HCT116 (cell line): ENCODE measurements at regions not wholly inside any gene's neighbourhood (a gene's known extent, or its start where the extent isn't known, plus 50 kb on each side); places are given as distances from the start of the nearest gene placed in this dataset.

Experiments used
- ATAC-seq: fragments of 200-7000 bp; cut with Tn5 transposase; 2 replicates; pipeline ENCODE4 v1.9.1; 2020; ENCODE audit warnings: mild to moderate bottlenecking, moderate library complexity
- BruUV-seq: library from RNA; stranded (reverse); fragments of 400-500 nt; replicated peaks from 2 replicates; lab custom pipeline; 2021; lab: Mats Ljungman, UMichigan
- CTCF ChIA-PET: fragments of 300-600 bp; sonication (Branson Sonifier 250); formaldehyde crosslinking; loops from one replicate; lab custom pipeline; 2021; ENCODE audit warnings: antibody characterized with exemption; lab: Charles Lee
- POLR2A ChIA-PET: fragments of 300-600, 350-600 bp; sonication (Branson Sonifier 250); formaldehyde crosslinking; loops from one replicate; lab custom pipeline; 2021; ENCODE audit warnings: antibody characterized with exemption; lab: Charles Lee
- RAD21 ChIA-PET, 2 experiments: fragments of 300-600 bp; sonication (Branson Sonifier 250); formaldehyde crosslinking; loops; one replicate each; lab custom pipeline; 2023; ENCODE audit warnings: low total read pairs in 2 of 2; ENCODE audit not compliant: uncharacterized antibody in 2 of 2, unreplicated experiment in 2 of 2, low non-redundant PET in 1 of 2; lab: Charles Lee
- DNase-seq: peaks from one replicate; pipeline ENCODE4 v3.0.0-alpha.2; 2010; ENCODE audit warnings: low read depth, low spot score
- H2AFZ ChIP-seq: fragments of 200-600 bp; shearing (Covaris generic), sonication (generic); 2 replicates; pipeline ENCODE4 v1.6.1; 2017; ENCODE audit warnings: low read depth, mixed run types, mixed read lengths, antibody characterized with exemption, low read length; ENCODE audit not compliant: poor library complexity, severe bottlenecking
- H3K27ac ChIP-seq: 2 replicates; pipeline ENCODE4 v1.5.1; 2012; ENCODE audit warnings: low read depth, low read length
- H3K27me3 ChIP-seq: fragments of 200-600 bp; sonication (generic); 2 replicates; pipeline ENCODE4 v1.6.1; 2016; ENCODE audit warnings: mixed run types, low read length, mixed read lengths; ENCODE audit not compliant: insufficient read depth
- H3K36me3 ChIP-seq, 2 experiments: fragments of 200-500 bp in 1 of 2; fragments of 200-600 bp in 1 of 2; sonication (Bioruptor generic) in 1 of 2; sonication (generic) in 1 of 2; 2 replicates each; pipeline versions ENCODE4 v1.5.1 to v1.6.1; 2014 to 2016; ENCODE audit warnings: low read length in 2 of 2, inconsistent platforms in 1 of 2, mixed read lengths in 1 of 2, mixed run types in 1 of 2; ENCODE audit not compliant: insufficient read depth in 2 of 2, control insufficient read depth in 1 of 2
- H3K4me1 ChIP-seq, 2 experiments: fragments of 200-600 bp in 1 of 2; sonication (generic) in 1 of 2; 2 replicates each; pipeline versions ENCODE4 v1.5.1 to v1.6.1; 2012 to 2017; ENCODE audit warnings: low read length in 2 of 2, inconsistent platforms in 1 of 2, mild to moderate bottlenecking in 1 of 2, mixed read lengths in 1 of 2, mixed run types in 1 of 2, moderate library complexity in 1 of 2; ENCODE audit not compliant: insufficient read depth in 2 of 2, control insufficient read depth in 1 of 2
- H3K4me2 ChIP-seq: fragments of 200-600 bp; sonication (generic); 2 replicates; pipeline ENCODE4 v1.6.1; 2017; ENCODE audit warnings: mixed run types, low read length, mixed read lengths
- H3K4me3 ChIP-seq, 2 experiments: fragments of 200-600 bp in 1 of 2; sonication (generic) in 1 of 2; replicated peaks in 1 of 2; 2 replicates each; pipeline ENCODE4 v1.5.1; 2011 to 2016; ENCODE audit warnings: low read length in 2 of 2, control low read depth in 1 of 2, low read depth in 1 of 2, mild to moderate bottlenecking in 1 of 2, mixed read lengths in 1 of 2, mixed run types in 1 of 2
- H3K79me2 ChIP-seq: fragments of 200-600 bp; sonication (generic); 2 replicates; pipeline ENCODE4 v1.6.1; 2017; ENCODE audit warnings: mild to moderate bottlenecking, mixed run types, low read length, moderate library complexity, mixed read lengths; ENCODE audit not compliant: insufficient read depth
- H3K9ac ChIP-seq: fragments of 200-600 bp; sonication (generic); 2 replicates; pipeline ENCODE4 v1.6.1; 2016; ENCODE audit warnings: low read length, mixed read lengths
- H3K9me2 ChIP-seq: fragments of 200-600 bp; sonication (generic), shearing (Covaris generic); 2 replicates; pipeline ENCODE4 v1.6.1; 2017; ENCODE audit warnings: mixed run types, mild to moderate bottlenecking, moderate library complexity; ENCODE audit not compliant: insufficient read depth
- H3K9me3 ChIP-seq, 2 experiments: fragments of 200-500 bp in 1 of 2; fragments of 200-600 bp in 1 of 2; sonication (Bioruptor generic) in 1 of 2; sonication (generic) in 1 of 2; 2 replicates each; pipeline ENCODE4 v1.6.1; 2014 to 2017; ENCODE audit warnings: low read length in 2 of 2, mixed read lengths in 2 of 2, inconsistent platforms in 1 of 2, low read depth in 1 of 2, mild to moderate bottlenecking in 1 of 2, mixed run types in 1 of 2, moderate library complexity in 1 of 2; ENCODE audit not compliant: control insufficient read depth in 1 of 2, insufficient read depth in 1 of 2
- H4K20me1 ChIP-seq: fragments of 200-600 bp; sonication (generic), shearing (Covaris generic); 2 replicates; pipeline ENCODE4 v1.6.1; 2017; ENCODE audit warnings: mixed run types, mild to moderate bottlenecking, moderate library complexity; ENCODE audit not compliant: insufficient read depth
- CBX3 ChIP-seq: IDR thresholded peaks from 2 replicates; pipeline ENCODE4 v1.6.1; 2012; ENCODE audit warnings: low read depth
- CEBPB ChIP-seq: IDR thresholded peaks from 2 replicates; pipeline ENCODE4 v1.6.1; 2012; ENCODE audit warnings: low read depth
- EGR1 ChIP-seq: IDR thresholded peaks from 2 replicates; pipeline ENCODE4 v1.6.1; 2012; ENCODE audit warnings: low read depth
- EZH2 ChIP-seq: fragments of 200-600 bp; sonication (generic); IDR thresholded peaks from 2 replicates; pipeline ENCODE4 v1.6.1; 2017; ENCODE audit warnings: antibody characterized with exemption, mixed run types
- SRF ChIP-seq: IDR thresholded peaks from 2 replicates; pipeline ENCODE4 v1.6.1; 2012; ENCODE audit warnings: low read depth
- TCF7L2 ChIP-seq: IDR thresholded peaks from 2 replicates; pipeline ENCODE4 v1.7.0; 2011; ENCODE audit warnings: borderline replicate concordance, inconsistent platforms; ENCODE audit not compliant: insufficient read depth, insufficient read length; ENCODE audit errors: extremely low read depth
- YY1 ChIP-seq: IDR thresholded peaks from 2 replicates; pipeline ENCODE4 v1.6.1; 2011; ENCODE audit warnings: low read length, low read depth, moderate library complexity, mild to moderate bottlenecking; ENCODE audit not compliant: insufficient replicate concordance; ENCODE audit errors: extremely low read depth
- ZNF274 ChIP-seq: fragments of 200-500 bp; sonication (Bioruptor generic); IDR thresholded peaks from 2 replicates; pipeline ENCODE4 v1.6.1; 2014; ENCODE audit warnings: mild to moderate bottlenecking, low read depth, low read length, inconsistent platforms
- intact Hi-C: fragments of 100-400 bp; cut with micrococcal nuclease; formaldehyde crosslinking; loops from 2 replicates; pipeline ENCODE4 v1.10.0; 2022
- TF ChIP-seq, protein P1 (sequence below): IDR thresholded peaks from 2 replicates; pipeline ENCODE4 v1.6.1; 2011; ENCODE audit warnings: mild to moderate bottlenecking, low read length, moderate library complexity; ENCODE audit not compliant: insufficient replicate concordance; ENCODE audit errors: extremely low read depth

DNA sequence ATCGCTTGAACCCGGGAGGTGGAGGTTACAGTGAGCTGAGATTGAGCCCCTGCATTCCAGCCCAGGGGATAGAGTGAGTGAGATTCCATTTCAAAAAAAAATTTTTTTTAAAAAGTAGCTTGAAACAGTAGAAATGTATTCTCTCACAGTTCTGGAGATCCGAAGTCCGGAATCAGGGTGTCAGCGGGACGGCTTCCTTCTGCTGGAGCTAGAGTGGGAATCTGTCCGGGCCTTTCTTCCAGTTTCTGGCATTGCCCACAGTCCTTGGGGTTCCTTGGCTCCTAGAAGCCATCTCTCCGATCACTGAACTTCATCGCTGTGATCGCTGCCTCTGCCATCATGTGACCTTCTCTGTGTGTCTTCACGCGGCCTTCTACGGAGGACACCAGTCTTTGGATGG is 181.2 kb upstream of the CIBAR2 start:
- Histone ChIP-seq H3K36me3 (no peaks in the 10 kb centered on the region), H3K27me3 (no peaks in the 10 kb centered on the region), H3K9ac (no peak overlapping the region), H3K27ac (no peak overlapping the region), H2AFZ (no peak overlapping the region), H3K4me3 (no peak overlapping the region), H3K9me3 (no peaks in the 10 kb centered on the region), H4K20me1 (no peaks in the 10 kb centered on the region; the same call in 1 of the 2 replicates), H3K9me2 (no peaks in the 10 kb centered on the region), H3K4me1 (peaks cover 0 to 9% of the 10 kb centered on the region in 2 experiments; a peak in 1 of 4 replicates), H3K79me2 (no peaks in the 10 kb centered on the region), H3K4me2 (no peak overlapping the region)
- ChIA-PET POLR2A (no interaction called here), RAD21 (no interaction called here), CTCF (interaction anchor here (1.1 kb wide), 1 partner anchor 17 kb away, joined by 3 read pairs; no protein-coding TSS in a partner anchor)
- ATAC-seq (no peak), DNase-seq (no peak)
- intact Hi-C loops: no loop called here
- BruUV-seq: no TSS peak
- TF ChIP-seq YY1: no peak
- TF ChIP-seq EZH2: no peak
- no peak for TF ChIP-seq CBX3
- TF ChIP-seq EGR1: no peak
- no peak for TF ChIP-seq ZNF274
- TF ChIP-seq, protein P1, sequence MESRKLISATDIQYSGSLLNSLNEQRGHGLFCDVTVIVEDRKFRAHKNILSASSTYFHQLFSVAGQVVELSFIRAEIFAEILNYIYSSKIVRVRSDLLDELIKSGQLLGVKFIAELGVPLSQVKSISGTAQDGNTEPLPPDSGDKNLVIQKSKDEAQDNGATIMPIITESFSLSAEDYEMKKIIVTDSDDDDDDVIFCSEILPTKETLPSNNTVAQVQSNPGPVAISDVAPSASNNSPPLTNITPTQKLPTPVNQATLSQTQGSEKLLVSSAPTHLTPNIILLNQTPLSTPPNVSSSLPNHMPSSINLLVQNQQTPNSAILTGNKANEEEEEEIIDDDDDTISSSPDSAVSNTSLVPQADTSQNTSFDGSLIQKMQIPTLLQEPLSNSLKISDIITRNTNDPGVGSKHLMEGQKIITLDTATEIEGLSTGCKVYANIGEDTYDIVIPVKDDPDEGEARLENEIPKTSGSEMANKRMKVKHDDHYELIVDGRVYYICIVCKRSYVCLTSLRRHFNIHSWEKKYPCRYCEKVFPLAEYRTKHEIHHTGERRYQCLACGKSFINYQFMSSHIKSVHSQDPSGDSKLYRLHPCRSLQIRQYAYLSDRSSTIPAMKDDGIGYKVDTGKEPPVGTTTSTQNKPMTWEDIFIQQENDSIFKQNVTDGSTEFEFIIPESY: no peak
- no peak for TF ChIP-seq SRF
- no peak for TF ChIP-seq CEBPB
- no peak for TF ChIP-seq TCF7L2
